NB4 (cell line): ENCODE measurements at regions not wholly inside any gene's neighbourhood (a gene's known extent, or its start where the extent isn't known, plus 50 kb on each side); places are given as distances from the start of the nearest gene placed in this dataset.
"Not testable (repeated sequence)": the region's sequence is repeated elsewhere in the genome, so short reads cannot be mapped to it uniquely, and the experiment has no call there.

Experiments
- CTCF ChIP-seq: IDR thresholded peaks from one replicate; pipeline ENCODE4 v1.5.1; 2012; ENCODE audit warnings: low read depth, low read length
- POLR2A ChIP-seq: IDR thresholded peaks from 2 replicates; pipeline ENCODE4 v1.6.1; 2011; ENCODE audit warnings: mild to moderate bottlenecking; ENCODE audit not compliant: insufficient read length; ENCODE audit errors: extremely low read depth

DNA sequence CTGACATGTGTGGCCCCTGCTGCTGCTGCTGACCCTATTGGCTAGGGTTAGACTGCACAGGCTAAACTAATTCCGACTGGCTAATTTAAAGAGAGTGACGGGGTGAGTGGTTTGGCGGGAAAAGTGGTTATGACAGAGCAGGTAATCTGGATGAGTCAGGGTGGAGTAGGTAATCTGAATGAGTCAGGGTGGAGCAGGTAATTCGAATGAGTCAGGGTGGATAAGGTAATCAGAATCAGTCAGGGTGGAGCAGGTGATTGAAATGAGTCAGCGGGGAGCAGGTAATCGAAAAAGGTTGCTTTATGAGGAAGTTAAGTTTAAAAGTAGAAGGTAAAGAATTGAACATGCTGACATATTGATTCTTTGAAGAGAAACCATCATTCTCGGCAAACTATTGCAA, 683.3 kb downstream of the REEP3 start:
- TF ChIP-seq CTCF, POLR2A: not testable (repeated sequence)
